Fibroblast of mammary gland (primary cell): ENCODE measurements at regions not wholly inside any gene's neighbourhood (a gene's known extent, or its start where the extent isn't known, plus 50 kb on each side); places are given as distances from the start of the nearest gene placed in this dataset.

Source experiments
- DNase-seq: peaks from one replicate; pipeline ENCODE4 v3.0.0-alpha.2; 2010; ENCODE audit warnings: low read depth
- H3K4me3 ChIP-seq: 2 replicates; pipeline ENCODE4 v1.5.1; 2011; ENCODE audit warnings: low read depth, mild to moderate bottlenecking, low read length, moderate library complexity; ENCODE audit not compliant: control insufficient read depth
- TF ChIP-seq, protein P1 (sequence below): conservative IDR thresholded peaks from 2 replicates; pipeline ENCODE4 v1.5.1; 2011; ENCODE audit warnings: low read depth, low read length, inconsistent platforms; ENCODE audit not compliant: control insufficient read depth, insufficient read depth

- no peak for DNase-seq
- H3K4me3 ChIP-seq, result no peak overlapping the region
- TF ChIP-seq, protein P1, sequence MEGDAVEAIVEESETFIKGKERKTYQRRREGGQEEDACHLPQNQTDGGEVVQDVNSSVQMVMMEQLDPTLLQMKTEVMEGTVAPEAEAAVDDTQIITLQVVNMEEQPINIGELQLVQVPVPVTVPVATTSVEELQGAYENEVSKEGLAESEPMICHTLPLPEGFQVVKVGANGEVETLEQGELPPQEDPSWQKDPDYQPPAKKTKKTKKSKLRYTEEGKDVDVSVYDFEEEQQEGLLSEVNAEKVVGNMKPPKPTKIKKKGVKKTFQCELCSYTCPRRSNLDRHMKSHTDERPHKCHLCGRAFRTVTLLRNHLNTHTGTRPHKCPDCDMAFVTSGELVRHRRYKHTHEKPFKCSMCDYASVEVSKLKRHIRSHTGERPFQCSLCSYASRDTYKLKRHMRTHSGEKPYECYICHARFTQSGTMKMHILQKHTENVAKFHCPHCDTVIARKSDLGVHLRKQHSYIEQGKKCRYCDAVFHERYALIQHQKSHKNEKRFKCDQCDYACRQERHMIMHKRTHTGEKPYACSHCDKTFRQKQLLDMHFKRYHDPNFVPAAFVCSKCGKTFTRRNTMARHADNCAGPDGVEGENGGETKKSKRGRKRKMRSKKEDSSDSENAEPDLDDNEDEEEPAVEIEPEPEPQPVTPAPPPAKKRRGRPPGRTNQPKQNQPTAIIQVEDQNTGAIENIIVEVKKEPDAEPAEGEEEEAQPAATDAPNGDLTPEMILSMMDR, result no peak
Observed at GRCh38 chr2:57806449-57806968, 240.1 kb upstream of the VRK2 start.

GRCh38 chr2:57809230-57809629 lies 237.4 kb upstream of the VRK2 start:
- TF ChIP-seq, protein P1, result no peak
- H3K4me3 ChIP-seq, result no peak overlapping the region
- DNase-seq, result no peak

- DNase-seq, result no peak
- H3K4me3 ChIP-seq, result no peak overlapping the region
- TF ChIP-seq, protein P1, result no peak
Observed at GRCh38 chr2:57821088-57821487, 225.5 kb upstream of the VRK2 start.

- no peak for DNase-seq
- TF ChIP-seq, protein P1, result no peak
- H3K4me3 ChIP-seq, result no peak overlapping the region
Observed at GRCh38 chr2:57828221-57828620, 218.4 kb upstream of the VRK2 start.

DNA sequence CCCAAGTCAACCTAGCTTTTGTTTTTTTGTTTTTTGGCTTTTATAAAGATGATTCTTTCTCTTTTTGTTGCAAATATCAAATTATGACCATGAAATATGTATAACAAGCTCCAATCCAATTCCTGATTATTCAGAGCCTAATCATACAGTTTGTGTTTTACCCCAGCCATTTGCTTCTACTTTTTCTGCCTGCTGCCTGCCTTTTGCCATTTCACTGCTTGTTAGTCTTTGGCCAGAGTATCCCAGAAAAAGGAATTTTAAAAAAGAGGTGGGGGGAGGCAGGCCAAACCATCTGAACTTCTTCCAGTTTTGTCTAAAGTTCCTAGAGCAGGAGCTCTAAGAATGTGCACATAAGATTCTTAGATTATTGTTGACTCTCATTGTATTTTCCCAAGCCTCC lies 211.9 kb upstream of the VRK2 start:
- H3K4me3 ChIP-seq, result no peak overlapping the region
- TF ChIP-seq, protein P1, result no peak
- no peak for DNase-seq

DNA sequence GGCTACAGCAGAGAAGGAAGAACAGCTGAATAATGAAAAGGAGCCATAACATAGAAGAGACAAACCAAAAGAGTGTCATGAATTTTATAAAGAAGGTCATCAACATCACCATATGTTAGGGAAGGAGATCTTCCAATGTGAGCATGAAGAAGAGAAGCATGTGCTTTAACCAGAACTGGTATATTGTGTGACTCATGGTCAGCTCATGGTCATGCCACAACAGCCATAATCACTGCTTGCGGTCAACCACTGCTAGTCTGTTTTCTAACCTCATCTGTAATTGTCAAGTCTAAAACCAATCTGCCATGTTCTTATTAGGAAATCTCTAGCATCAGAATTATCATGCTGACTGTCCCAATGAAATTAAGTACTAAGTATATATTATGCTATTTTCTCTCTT lies 204.1 kb upstream of the VRK2 start:
- peak; percentile 90 for DNase-seq
- no peak overlapping the region for H3K4me3 ChIP-seq
- TF ChIP-seq, protein P1, result no peak

DNA sequence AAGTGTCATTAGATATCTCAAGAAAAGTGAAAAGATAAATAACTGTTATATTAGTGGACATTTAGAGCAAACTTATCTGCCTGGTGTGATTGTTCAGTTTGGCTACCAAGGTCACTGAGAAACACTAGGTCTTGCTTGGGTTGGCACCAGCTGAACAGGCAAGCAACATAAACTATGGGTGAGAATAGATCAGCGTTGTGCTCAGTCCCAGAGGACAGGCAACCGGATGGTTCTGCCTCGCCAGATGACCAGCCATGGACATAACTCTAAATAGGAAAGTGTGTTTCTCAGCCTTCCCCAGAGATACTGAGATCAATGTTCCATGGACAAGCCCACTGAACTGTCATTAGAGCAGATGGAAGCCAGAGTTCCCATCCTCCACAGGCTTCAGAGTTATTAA lies 203.4 kb upstream of the VRK2 start:
- no peak for DNase-seq
- H3K4me3 ChIP-seq, result no peak overlapping the region
- TF ChIP-seq, protein P1, result no peak
